Ishikawa (cell line): ENCODE measurements at regions not wholly inside any gene's neighbourhood (a gene's known extent, or its start where the extent isn't known, plus 50 kb on each side); places are given as distances from the start of the nearest gene placed in this dataset.

Source experiments
- EGR1 ChIP-seq: IDR thresholded peaks from 2 replicates; pipeline ENCODE4 v1.6.1; 2012
- EP300 ChIP-seq: IDR thresholded peaks from 2 replicates; pipeline ENCODE4 v1.6.1; 2012; ENCODE audit warnings: borderline replicate concordance
- TCF12 ChIP-seq: IDR thresholded peaks from 2 replicates; pipeline ENCODE4 v1.6.1; 2012; ENCODE audit warnings: low read depth
- TF ChIP-seq, protein P1 (sequence below): IDR thresholded peaks from 2 replicates; pipeline ENCODE4 v1.6.1; 2012
- TF ChIP-seq, protein P2 (sequence below): IDR thresholded peaks from 2 replicates; pipeline ENCODE4 v1.6.1; 2012
- TF ChIP-seq, protein P3 (sequence below): IDR thresholded peaks from 2 replicates; pipeline ENCODE4 v1.6.1; 2012; ENCODE audit warnings: low read depth, mild to moderate bottlenecking

DNA sequence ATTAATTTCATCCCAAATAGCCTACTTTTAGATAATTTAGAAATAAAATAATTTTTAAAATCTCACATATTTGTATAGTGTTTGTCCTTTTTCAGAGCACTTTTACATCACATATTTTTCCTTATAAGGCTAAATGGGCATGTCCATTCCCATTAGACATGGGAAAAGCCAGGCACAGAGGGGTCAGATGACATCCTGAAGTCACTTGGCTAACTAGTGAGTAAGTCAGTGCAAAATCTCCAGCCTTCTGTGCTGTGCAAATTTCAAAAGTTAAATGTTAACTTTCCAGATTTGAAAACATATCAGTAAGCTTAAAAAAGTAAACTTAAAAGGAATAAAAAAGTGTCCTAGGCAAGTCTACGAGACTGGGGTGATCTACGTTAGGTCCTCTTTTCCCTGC lies 117.4 kb downstream of the EMP1 start:
- no peak for TF ChIP-seq EP300
- TF ChIP-seq TCF12, result no peak
- TF ChIP-seq EGR1, result no peak
- TF ChIP-seq, protein P1, sequence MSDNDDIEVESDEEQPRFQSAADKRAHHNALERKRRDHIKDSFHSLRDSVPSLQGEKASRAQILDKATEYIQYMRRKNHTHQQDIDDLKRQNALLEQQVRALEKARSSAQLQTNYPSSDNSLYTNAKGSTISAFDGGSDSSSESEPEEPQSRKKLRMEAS, result no peak
- TF ChIP-seq, protein P2, sequence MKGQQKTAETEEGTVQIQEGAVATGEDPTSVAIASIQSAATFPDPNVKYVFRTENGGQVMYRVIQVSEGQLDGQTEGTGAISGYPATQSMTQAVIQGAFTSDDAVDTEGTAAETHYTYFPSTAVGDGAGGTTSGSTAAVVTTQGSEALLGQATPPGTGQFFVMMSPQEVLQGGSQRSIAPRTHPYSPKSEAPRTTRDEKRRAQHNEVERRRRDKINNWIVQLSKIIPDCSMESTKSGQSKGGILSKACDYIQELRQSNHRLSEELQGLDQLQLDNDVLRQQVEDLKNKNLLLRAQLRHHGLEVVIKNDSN, result no peak
- TF ChIP-seq, protein P3, sequence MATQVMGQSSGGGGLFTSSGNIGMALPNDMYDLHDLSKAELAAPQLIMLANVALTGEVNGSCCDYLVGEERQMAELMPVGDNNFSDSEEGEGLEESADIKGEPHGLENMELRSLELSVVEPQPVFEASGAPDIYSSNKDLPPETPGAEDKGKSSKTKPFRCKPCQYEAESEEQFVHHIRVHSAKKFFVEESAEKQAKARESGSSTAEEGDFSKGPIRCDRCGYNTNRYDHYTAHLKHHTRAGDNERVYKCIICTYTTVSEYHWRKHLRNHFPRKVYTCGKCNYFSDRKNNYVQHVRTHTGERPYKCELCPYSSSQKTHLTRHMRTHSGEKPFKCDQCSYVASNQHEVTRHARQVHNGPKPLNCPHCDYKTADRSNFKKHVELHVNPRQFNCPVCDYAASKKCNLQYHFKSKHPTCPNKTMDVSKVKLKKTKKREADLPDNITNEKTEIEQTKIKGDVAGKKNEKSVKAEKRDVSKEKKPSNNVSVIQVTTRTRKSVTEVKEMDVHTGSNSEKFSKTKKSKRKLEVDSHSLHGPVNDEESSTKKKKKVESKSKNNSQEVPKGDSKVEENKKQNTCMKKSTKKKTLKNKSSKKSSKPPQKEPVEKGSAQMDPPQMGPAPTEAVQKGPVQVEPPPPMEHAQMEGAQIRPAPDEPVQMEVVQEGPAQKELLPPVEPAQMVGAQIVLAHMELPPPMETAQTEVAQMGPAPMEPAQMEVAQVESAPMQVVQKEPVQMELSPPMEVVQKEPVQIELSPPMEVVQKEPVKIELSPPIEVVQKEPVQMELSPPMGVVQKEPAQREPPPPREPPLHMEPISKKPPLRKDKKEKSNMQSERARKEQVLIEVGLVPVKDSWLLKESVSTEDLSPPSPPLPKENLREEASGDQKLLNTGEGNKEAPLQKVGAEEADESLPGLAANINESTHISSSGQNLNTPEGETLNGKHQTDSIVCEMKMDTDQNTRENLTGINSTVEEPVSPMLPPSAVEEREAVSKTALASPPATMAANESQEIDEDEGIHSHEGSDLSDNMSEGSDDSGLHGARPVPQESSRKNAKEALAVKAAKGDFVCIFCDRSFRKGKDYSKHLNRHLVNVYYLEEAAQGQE, result no peak
